ENCODE measurements at regions not wholly inside any gene's neighbourhood (a gene's known extent, or its start where the extent isn't known, plus 50 kb on each side); places are given as distances from the start of the nearest gene placed in this dataset.

DNA sequence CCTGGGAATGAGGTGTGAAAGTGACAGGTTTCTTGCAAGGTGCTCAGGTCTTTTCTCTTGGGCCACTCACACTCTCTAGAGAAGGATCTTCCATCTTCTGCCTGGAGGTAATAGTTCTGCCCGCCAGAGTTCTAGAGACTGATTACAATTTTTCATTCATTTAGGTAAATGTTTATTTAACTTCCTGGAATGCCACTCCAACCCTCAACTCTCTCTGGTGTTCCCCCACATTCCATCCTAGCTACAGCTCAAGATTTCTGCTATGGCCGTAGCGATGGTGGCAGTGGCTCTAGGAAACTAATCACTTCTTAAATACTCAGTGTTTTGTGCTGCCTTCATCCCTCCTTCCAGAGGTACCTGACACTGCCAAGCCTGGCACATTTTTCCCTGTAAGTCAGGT is 174.6 kb downstream of the WDR11 start:
- TF ChIP-seq, protein P1, sequence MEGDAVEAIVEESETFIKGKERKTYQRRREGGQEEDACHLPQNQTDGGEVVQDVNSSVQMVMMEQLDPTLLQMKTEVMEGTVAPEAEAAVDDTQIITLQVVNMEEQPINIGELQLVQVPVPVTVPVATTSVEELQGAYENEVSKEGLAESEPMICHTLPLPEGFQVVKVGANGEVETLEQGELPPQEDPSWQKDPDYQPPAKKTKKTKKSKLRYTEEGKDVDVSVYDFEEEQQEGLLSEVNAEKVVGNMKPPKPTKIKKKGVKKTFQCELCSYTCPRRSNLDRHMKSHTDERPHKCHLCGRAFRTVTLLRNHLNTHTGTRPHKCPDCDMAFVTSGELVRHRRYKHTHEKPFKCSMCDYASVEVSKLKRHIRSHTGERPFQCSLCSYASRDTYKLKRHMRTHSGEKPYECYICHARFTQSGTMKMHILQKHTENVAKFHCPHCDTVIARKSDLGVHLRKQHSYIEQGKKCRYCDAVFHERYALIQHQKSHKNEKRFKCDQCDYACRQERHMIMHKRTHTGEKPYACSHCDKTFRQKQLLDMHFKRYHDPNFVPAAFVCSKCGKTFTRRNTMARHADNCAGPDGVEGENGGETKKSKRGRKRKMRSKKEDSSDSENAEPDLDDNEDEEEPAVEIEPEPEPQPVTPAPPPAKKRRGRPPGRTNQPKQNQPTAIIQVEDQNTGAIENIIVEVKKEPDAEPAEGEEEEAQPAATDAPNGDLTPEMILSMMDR (IDR thresholded peaks at IDR 0.05 in 2 of 3, conservative IDR thresholded peaks at IDR 0.05 in 1 of 3; ENCODE audit: control insufficient read depth in 2 of 3, extremely low read depth in 1 of 3, insufficient read depth in 1 of 3, low read depth in 3 of 3, low read length in 3 of 3) = no peak
- TF ChIP-seq ZNF384 (IDR thresholded peaks at IDR 0.05; ENCODE audit: borderline replicate concordance, low read depth, low read length) (no peak), SMC3 (IDR thresholded peaks at IDR 0.05; ENCODE audit: borderline replicate concordance, low read length) (no peak), POLR2A (IDR thresholded peaks at IDR 0.05; ENCODE audit: low read depth, low read length) (no peak), BMI1 (IDR thresholded peaks at IDR 0.05; ENCODE audit: borderline replicate concordance) (no peak), POLR2AphosphoS5 (IDR thresholded peaks at IDR 0.05; ENCODE audit: low read length) (no peak), RCOR1 (conservative IDR thresholded peaks at IDR 0.05; ENCODE audit: low read depth, low read length) (no peak), RBBP5 (conservative IDR thresholded peaks at IDR 0.05) (no peak), RAD51 (IDR thresholded peaks at IDR 0.05) (no peak), SP1 (IDR thresholded peaks at IDR 0.05; ENCODE audit: low read depth, low read length) (no peak), SIN3A (IDR thresholded peaks at IDR 0.05; ENCODE audit: low read depth, low read length) (no peak)

All from GM12878 (cell line).